HG02763 (cell line): ENCODE measurements at regions not wholly inside any gene's neighbourhood (a gene's known extent, or its start where the extent isn't known, plus 50 kb on each side); places are given as distances from the start of the nearest gene placed in this dataset.

ENCODE experiments used
- ATAC-seq: cut with Tn5 transposase; IDR thresholded peaks from one replicate; pipeline ENCODE4 v1.9.1; 2021; ENCODE audit warnings: mild to moderate bottlenecking, moderate library complexity; ENCODE audit not compliant: unreplicated experiment

- no peak for ATAC-seq
These were observed 1458.6 kb downstream of the BRD1 start for GRCh38 chr22:48368975-48369525.

- no peak for ATAC-seq
These were observed 1459.9 kb downstream of the BRD1 start for GRCh38 chr22:48367731-48368130.

DNA sequence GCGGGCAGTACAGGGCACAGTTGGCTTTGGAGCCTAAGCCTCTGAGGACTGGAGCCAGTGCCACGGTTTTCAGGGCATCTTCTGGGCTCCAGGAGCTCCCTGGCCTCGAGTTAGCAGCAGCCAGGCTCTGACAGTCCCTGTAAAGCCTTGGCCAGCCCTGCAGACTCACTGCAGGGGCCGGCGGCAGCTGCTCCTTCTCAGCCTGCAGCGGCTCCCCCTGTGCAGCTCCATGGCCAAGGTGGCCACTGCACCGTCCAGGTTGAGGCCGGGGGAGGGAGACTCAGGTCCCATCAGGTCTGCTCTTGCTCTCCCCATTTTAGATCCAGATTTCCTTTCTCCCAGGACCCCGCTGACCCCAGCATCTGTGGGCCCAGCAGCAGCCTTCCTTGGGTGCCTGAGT is 1461.1 kb downstream of the BRD1 start:
- ATAC-seq, result no peak

- ATAC-seq, result no peak
These were observed 1461.6 kb downstream of the BRD1 start for GRCh38 chr22:48366056-48366455.

GRCh38 chr22:48365386-48365785 is 1462.3 kb downstream of the BRD1 start:
- ATAC-seq, result no peak

DNA sequence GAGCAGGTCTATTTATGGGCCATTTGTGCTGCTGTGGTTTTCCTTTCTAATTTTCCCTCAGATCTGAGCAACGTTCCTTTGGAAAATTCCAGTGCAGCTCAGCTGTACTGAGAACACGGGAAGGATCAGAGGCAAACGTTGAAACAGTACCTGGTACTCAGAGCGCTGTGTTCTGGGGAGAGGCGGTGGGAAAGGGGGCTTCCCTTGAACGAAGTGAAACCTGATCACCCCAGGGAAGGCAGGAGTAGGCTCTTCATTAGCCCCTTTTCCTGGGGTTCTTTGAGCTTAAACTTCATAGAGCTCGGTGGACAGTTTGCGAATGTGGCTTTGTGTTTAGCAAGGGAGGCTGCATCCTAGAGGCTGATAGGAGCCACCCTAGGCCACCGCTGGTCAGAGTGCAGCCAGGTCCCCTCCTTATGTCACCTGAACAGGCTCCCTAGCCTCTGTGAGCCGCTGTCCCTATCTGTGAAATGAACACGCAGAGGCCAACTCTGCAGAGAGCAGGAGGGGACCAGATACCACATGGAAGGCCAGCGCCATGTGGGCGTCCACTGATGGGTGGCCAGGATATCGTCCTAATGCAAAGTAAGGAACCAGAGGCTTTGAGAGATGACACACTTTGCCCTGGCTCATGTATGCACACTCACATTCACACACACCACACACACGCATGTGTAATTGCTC is 1464.8 kb downstream of the BRD1 start:
- no peak for ATAC-seq

GRCh38 chr22:48361099-48361639 is 1466.5 kb downstream of the BRD1 start:
- no peak for ATAC-seq

DNA sequence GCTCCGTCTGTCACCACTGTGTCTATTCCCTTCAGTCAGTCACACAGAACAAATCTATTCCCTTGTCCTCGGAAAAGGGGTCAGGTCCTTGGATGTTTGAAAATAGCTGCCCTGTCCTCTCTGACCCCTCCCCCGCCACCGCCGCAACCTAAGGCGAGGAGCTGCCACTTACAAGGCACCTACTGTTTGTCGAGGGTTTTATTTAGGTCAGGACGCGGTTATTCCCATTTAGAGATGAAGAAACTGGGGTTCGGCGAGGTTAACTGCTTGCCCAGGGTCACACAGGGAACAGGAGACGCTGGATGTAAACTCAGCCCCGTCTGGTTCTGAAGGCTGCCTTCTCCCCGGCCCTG is 1468.1 kb downstream of the BRD1 start:
- no peak for ATAC-seq

DNA sequence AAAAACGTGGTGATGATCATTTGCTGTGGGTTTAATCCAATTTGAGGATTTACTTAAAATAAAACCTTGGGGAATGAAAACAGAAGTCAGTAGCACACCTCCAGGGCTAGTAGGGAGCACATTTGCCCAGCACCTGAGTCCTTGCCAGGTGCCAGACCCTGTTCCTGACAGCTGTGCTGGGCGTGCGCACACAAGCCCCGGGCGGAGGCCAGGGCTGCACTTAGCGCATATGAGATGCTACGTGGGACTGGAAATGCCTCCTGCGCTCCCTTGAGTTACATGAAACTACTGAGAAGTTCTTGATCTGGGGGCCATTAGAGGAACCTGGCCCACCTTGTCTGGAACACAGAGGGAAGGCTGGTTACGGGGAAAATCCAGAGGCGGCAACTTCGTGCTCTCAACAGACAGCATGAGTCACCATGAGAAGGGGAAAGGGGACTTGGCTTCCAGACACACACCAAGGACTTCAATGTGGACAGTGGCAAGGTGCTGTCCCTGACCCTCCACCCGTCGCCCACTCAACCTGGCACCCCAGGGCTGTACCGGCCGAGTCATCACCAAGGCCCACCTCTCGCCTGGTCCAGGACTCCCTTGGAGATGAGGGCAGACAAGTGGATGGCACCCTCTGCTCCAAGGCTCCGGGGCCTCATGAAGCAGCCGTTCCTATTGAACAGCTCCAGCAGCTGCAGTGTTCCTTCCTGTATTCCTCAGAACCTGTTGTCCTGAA is 1468.6 kb downstream of the BRD1 start:
- ATAC-seq, result no peak

DNA sequence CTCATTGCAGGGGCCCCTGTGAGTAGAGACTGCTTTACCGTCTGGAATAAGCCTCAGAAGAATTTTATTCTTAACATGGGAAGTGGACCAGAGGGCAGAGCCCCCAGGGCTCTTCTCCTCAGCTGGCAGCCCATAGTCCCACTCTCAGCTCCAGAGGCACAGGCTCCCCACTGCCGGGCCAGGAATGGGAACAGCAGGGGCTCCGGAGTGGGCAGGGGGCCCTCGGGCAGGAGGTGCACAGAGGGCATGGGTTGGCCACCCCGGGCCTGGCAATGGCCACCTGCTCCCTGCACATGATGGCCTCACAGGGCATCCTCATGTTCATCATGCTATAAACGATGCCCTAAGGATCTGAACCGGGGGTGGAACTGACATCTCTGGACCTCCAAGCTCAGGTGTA is 1469.7 kb downstream of the BRD1 start:
- ATAC-seq, result no peak

DNA sequence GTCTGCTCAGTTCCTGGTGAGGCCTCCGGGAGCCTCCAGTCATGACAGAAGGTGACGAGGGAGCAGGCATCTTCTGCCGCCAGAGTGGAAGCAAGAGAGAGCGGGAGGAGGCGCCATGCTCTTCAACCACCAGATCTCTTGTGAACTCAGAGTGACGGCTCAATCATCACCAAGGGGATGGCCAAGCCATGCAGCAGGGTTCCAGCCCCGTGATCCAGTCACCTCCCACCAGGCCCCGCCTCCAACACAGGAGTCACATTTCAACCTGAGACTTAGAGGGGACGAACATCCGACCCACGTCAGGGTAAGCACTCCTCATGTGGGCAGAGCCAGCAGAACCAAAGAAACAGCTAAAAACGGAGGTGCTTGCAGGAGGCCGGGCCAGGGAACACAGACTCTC is 1470.5 kb downstream of the BRD1 start:
- no peak for ATAC-seq

- ATAC-seq, result no peak
These were observed 1470.9 kb downstream of the BRD1 start for GRCh38 chr22:48356731-48357130.

DNA sequence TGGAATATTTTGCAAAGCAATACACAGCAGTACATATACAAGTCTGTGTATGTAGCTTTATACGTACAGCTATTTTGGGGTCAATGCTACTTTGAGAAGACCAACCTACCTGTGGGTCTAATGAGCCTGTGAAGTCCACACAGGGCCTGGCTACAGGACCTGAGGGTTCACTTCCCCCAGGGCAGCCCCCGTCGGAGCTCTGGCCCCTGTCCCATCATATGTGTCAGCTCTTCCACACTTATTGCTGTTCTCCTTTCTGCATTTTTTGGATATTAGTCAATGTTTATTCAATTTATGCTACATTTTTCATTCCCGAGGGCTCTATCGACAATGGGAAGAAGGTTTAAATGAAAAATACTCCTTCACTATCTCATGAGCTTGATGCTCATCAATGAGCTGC is 1473.6 kb downstream of the BRD1 start:
- no peak for ATAC-seq

- ATAC-seq, result no peak
These were observed 1474.3 kb downstream of the BRD1 start for GRCh38 chr22:48353116-48353947.

- ATAC-seq, result no peak
These were observed 1475.4 kb downstream of the BRD1 start for GRCh38 chr22:48352086-48352911.

DNA sequence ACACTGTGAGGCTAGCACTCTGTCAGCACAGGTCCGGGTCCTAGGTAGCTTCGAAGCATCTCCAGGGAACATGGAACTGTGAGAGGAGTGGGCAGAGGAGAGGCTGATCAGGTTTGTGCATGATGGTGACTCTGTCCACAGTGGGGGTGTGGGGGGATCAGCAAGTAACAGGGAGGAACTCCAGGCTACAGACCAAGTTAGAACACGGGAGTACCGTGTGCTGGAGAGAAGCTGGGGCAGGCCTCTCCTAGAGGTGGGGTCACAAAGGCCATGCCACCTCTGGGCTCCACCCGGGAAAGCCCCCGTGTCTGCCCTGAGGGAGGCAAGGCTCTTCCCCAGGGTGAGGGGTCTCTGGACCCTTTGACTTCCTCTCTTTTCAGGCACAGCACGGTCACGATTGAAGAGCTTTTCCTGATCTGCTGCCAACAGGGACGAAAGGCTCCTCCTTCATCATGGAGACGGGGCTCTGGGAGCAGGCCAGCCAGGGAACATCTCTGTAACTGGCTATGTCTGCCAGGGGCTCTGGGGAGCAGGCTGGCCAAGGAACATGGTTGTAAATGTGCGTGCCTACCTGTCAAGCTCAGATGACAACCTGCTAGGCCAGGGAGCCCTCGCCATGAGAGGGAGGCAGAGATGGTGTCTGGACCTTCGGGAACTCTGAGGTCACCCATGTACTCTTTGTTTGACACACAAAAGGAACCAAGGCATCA is 1476.1 kb downstream of the BRD1 start:
- no peak for ATAC-seq

DNA sequence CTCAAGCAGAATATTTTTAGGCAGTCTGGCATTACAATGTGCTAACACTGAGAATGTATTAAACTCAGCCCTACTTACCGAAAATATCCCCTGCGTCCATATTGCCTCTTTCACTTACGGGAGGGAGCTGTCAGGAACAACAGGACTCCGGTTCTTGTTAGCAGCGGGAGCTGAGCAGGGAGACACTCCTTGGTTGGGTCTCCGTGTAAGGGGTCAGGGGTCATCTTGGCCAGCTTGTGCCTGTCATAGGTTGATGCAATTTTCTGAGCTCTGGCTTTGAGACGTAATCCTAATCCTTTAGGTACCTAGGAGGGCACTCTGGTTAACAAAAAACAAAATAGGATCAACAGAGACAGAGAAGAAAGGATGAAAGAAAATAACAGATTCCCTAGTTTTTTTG is 1477.2 kb downstream of the BRD1 start:
- ATAC-seq, result no peak

GRCh38 chr22:48348855-48349254 is 1478.8 kb downstream of the BRD1 start:
- no peak for ATAC-seq

DNA sequence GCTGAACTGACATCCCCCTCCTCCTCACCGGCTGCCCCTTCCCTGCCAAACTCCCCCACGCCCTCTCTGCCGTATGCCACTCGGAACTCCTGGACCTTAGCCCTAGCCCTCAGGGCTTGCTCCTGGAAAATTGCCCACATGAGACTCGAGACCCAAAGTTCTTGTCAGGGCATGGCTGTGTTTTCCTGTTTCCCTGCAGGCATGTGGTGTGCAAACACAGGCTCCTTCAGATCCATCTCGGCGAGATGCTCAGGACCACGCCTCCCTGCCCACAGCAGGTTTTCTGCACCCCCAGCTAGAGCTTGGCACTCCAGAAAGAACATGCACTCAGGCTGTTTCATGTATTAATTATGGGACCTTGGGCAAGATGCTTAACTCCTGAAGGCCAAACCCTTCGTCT is 1480.4 kb downstream of the BRD1 start:
- ATAC-seq, result no peak

- ATAC-seq, result no peak
These were observed 1480.8 kb downstream of the BRD1 start for GRCh38 chr22:48346911-48347310.
